ENCODE measurements at regions not wholly inside any gene's neighbourhood (a gene's known extent, or its start where the extent isn't known, plus 50 kb on each side); places are given as distances from the start of the nearest gene placed in this dataset.

- no peaks in the 10 kb centered on the region for H3K79me2 ChIP-seq (ENCODE audit: control insufficient read depth, insufficient read depth, low read length)
- ChIA-PET CTCF (ENCODE audit: low intra/inter-chr PET ratio) (no interaction called here), POLR2A (interaction anchor here (0.7 to 2.9 kb wide), 2 partner anchors 9 kb away, joined by 3 to 26 read pairs; no protein-coding TSS in a partner anchor)
- no peaks in the 10 kb centered on the region for H3K9me3 ChIP-seq (replicated peaks; ENCODE audit: control insufficient read depth, insufficient read depth, low read depth, low read length)
- in situ Hi-C loops (cut with MboI), result no loop called here
- peaks cover 0 to 16% of the 10 kb centered on the region in 2 experiments; a peak in 2 of 5 replicates for H3K4me1 ChIP-seq (replicated peaks in 1 of 2; ENCODE audit: control insufficient read depth in 2 of 2, insufficient read depth in 2 of 2, low read length in 2 of 2)
- DNase-seq (ENCODE audit: extremely low read depth in 1 of 4, low spot score in 3 of 4) (no peak), ATAC-seq (no peak), FAIRE-seq (no peak)
- H2AFZ ChIP-seq (ENCODE audit: low read depth, low read length), result no peak overlapping the region
- no peaks in the 10 kb centered on the region for H3K27me3 ChIP-seq (ENCODE audit: control insufficient read depth in 2 of 2, insufficient read depth in 2 of 2, low read length in 2 of 2)
- H3K9me1 ChIP-seq (ENCODE audit: control insufficient read depth, insufficient read depth, low read length), result no peaks in the 10 kb centered on the region
- intact Hi-C loops (cut with micrococcal nuclease), result no loop called here
- H4K20me1 ChIP-seq (replicated peaks; ENCODE audit: control insufficient read depth, insufficient read depth, low read length), result no peaks in the 10 kb centered on the region
- no peak overlapping the region for H3K4me3 ChIP-seq
- H3K36me3 ChIP-seq (ENCODE audit: control insufficient read depth, insufficient read depth, low read length), result no peaks in the 10 kb centered on the region
- no peak overlapping the region for H3K4me2 ChIP-seq (ENCODE audit: insufficient read depth, low read length)
- no peak for TF ChIP-seq U2AF1 (optimal IDR thresholded peaks at IDR 0.05; ENCODE audit: low read depth, low read length)
- no peak for TF ChIP-seq TGIF2 (CRISPR knock-in tag; IDR thresholded peaks at IDR 0.05)
- TF ChIP-seq TRIM24 (IDR thresholded peaks at IDR 0.05), result no peak
- no peak for TF ChIP-seq ESRRA (IDR thresholded peaks at IDR 0.05; ENCODE audit: borderline replicate concordance, low read depth)
- no peak for TF ChIP-seq SMARCA4 (IDR thresholded peaks at IDR 0.05)
- TF ChIP-seq JUND (IDR thresholded peaks at IDR 0.05; ENCODE audit: borderline replicate concordance, low read depth, low read length), result no peak
- TF ChIP-seq JUND (tag; IDR thresholded peaks at IDR 0.05; ENCODE audit: borderline replicate concordance, low read depth, low read length), result no peak
- TF ChIP-seq E2F6 (IDR thresholded peaks at IDR 0.05; ENCODE audit: borderline replicate concordance in 1 of 2, extremely low read depth in 1 of 2, insufficient read depth in 1 of 2, insufficient read length in 1 of 2, low read depth in 1 of 2, low read length in 1 of 2, poor library complexity in 1 of 2, severe bottlenecking in 1 of 2), result no peak
- no peak for TF ChIP-seq CBX2 (IDR thresholded peaks at IDR 0.05; ENCODE audit: insufficient read depth, low read length, poor library complexity, severe bottlenecking)
- no peak for TF ChIP-seq ZKSCAN1 (IDR thresholded peaks at IDR 0.05; ENCODE audit: low read depth, low read length)
- no peak for TF ChIP-seq YY1 (IDR thresholded peaks at IDR 0.05; ENCODE audit: borderline replicate concordance in 1 of 3, control insufficient read depth in 1 of 3, extremely low read depth in 1 of 3, insufficient read depth in 3 of 3, insufficient read length in 1 of 3, insufficient replicate concordance in 2 of 3, low read depth in 1 of 3, low read length in 2 of 3)
- no peak for TF ChIP-seq SNRNP70 (optimal IDR thresholded peaks at IDR 0.05; ENCODE audit: low read depth, low read length)
- TF ChIP-seq ARHGAP35 (IDR thresholded peaks at IDR 0.05; ENCODE audit: partially characterized antibody), result no peak
- TF ChIP-seq SIX5 (IDR thresholded peaks at IDR 0.05; ENCODE audit: borderline replicate concordance in 1 of 2, insufficient read depth in 1 of 2, low read depth in 1 of 2, low read length in 2 of 2), result no peak
- no peak for TF ChIP-seq TAF9B (IDR thresholded peaks at IDR 0.05; ENCODE audit: partially characterized antibody)
- TF ChIP-seq ZNF778 (CRISPR knock-in tag; IDR thresholded peaks at IDR 0.05), result no peak
- no peak for TF ChIP-seq ZFPM2 (CRISPR knock-in tag; IDR thresholded peaks at IDR 0.05)
- BruUV-seq (replicated peaks), result no TSS peak
- WGBS (ENCODE audit: insufficient coverage, low coverage, missing lambda C conversion rate), result 86% methylated on average over 1 of the region's 1 CpG
- no peak overlapping the region for H3K27ac ChIP-seq (ENCODE audit: extremely low read depth, low read depth, low read length)
- no peak overlapping the region for H3K9ac ChIP-seq (ENCODE audit: insufficient read depth in 1 of 2, low read depth in 2 of 2, low read length in 2 of 2)
Measured at GRCh38 chr2:48135797-48136196, 178.7 kb upstream of the FOXN2 start.

Data from K562 (cell line).